Vagina (tissue), 2 donors: ENCODE measurements at regions not wholly inside any gene's neighbourhood (a gene's known extent, or its start where the extent isn't known, plus 50 kb on each side); places are given as distances from the start of the nearest gene placed in this dataset.

Source experiments
- DNase-seq, 2 donors: peaks; one replicate each; pipeline ENCODE4 v3.0.0-alpha.2; 2017; ENCODE audit errors: extremely low spot score in 2 of 2
- H3K27ac ChIP-seq: fragments of 200-600 bp; sonication (generic); one replicate; pipeline ENCODE4 v1.5.1; 2019
- H3K27me3 ChIP-seq: fragments of 200-600 bp; sonication (generic); one replicate; pipeline ENCODE4 v1.5.1; 2019
- H3K36me3 ChIP-seq, 2 donors: fragments of 200-600 bp; sonication (generic); one replicate each; pipeline ENCODE4 v1.5.1; 2017 to 2019
- H3K4me1 ChIP-seq: fragments of 200-600 bp; sonication (generic); one replicate; pipeline ENCODE4 v1.5.1; 2019
- H3K4me3 ChIP-seq, 2 donors: fragments of 200-600 bp; sonication (generic); 1 replicate in 1 of 2; 2 replicates in 1 of 2; pipeline ENCODE4 v1.5.1; 2016 to 2019
- H3K9me3 ChIP-seq: fragments of 200-600 bp; sonication (generic); one replicate; pipeline ENCODE4 v1.5.1; 2019
- CTCF ChIP-seq, 3 experiments: fragments of 450-650 bp in 2 of 3; fragments of 200-600 bp in 1 of 3; sonication (generic) in 1 of 3; IDR thresholded peaks; one replicate each; pipeline ENCODE4 v1.5.1; 2017 to 2019; ENCODE audit warnings: antibody characterized with exemption in 3 of 3, mild to moderate bottlenecking in 2 of 3, moderate library complexity in 2 of 3
- POLR2A ChIP-seq, 2 donors: fragments of 450-650 bp; IDR thresholded peaks; one replicate each; pipeline ENCODE4 v1.6.1; 2017; ENCODE audit warnings: antibody characterized with exemption in 2 of 2, mild to moderate bottlenecking in 2 of 2, moderate library complexity in 2 of 2
- POLR2AphosphoS5 ChIP-seq, 2 donors: sonication (generic); formaldehyde crosslinking; IDR thresholded peaks; one replicate each; pipeline ENCODE4 v1.9.0; 2017; ENCODE audit warnings: antibody characterized with exemption in 2 of 2, mild to moderate bottlenecking in 2 of 2, low read depth in 1 of 2; ENCODE audit not compliant: insufficient read depth in 1 of 2
- intact Hi-C: fragments of 100-400 bp; cut with DNase I; formaldehyde crosslinking; loops from one replicate; pipeline ENCODE4 v1.15.1; 2023

DNA sequence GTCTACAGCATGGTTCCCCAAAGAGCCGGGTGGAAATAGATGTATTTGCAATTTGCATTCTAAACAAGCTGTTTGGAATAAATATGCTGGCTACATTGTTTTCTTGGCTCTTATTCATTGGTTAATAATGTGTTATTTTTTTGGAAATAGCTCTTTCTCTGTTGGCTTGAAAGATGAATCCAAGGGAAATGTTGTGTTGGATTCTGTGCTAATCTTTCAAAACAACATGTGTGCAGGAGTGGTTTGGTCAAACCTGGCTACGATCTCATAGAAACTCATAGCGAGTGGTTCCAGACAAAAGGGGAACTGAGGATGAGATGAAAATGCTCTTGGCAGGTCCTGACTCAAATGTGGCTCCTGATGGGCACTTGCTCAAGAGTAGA is 63.7 kb upstream of the CXCL14 start:
- DNase-seq = no peak
- Histone ChIP-seq H3K27ac (no peak overlapping the region), H3K27me3 (no peaks in the 10 kb centered on the region), H3K9me3 (no peaks in the 10 kb centered on the region), H3K4me1 (peaks cover 20% of the 10 kb centered on the region), H3K4me3 (no peak overlapping the region), H3K36me3 (no peaks in the 10 kb centered on the region)
- intact Hi-C loops = no loop called here
- TF ChIP-seq POLR2A (IDR thresholded peaks at IDR 0.05) (no peak), CTCF (IDR thresholded peaks at IDR 0.05) (no peak), POLR2AphosphoS5 (IDR thresholded peaks at IDR 0.05; ENCODE audit: insufficient read depth in 1 of 2, low read depth in 1 of 2) (no peak)

- intact Hi-C loops = no loop called here
- peak in 1 of 2 donors; percentile 67 for DNase-seq
Observed at GRCh38 chr5:135641734-135642487, 63.1 kb upstream of the CXCL14 start.

GRCh38 chr5:135641319-135641718 is 62.5 kb upstream of the CXCL14 start:
- Histone ChIP-seq H3K27ac (no peak overlapping the region), H3K9me3 (no peaks in the 10 kb centered on the region), H3K27me3 (no peaks in the 10 kb centered on the region), H3K36me3 (no peaks in the 10 kb centered on the region), H3K4me1 (peaks cover 19% of the 10 kb centered on the region), H3K4me3 (no peak overlapping the region)
- intact Hi-C loops = no loop called here
- DNase-seq = no peak
- TF ChIP-seq POLR2A (IDR thresholded peaks at IDR 0.05) (no peak), CTCF (IDR thresholded peaks at IDR 0.05) (no peak), POLR2AphosphoS5 (IDR thresholded peaks at IDR 0.05; ENCODE audit: insufficient read depth in 1 of 2, low read depth in 1 of 2) (no peak)

More at GRCh38 chr5:135641734-135642487, 63.1 kb upstream of the CXCL14 start:
- H3K4me1 ChIP-seq = peaks cover 19% of the 10 kb centered on the region
- H3K4me3 ChIP-seq = no peak overlapping the region
- no peak overlapping the region for H3K27ac ChIP-seq
- TF ChIP-seq CTCF (IDR thresholded peaks at IDR 0.05) (no peak), POLR2A (IDR thresholded peaks at IDR 0.05) (no peak)
- H3K27me3 ChIP-seq = no peaks in the 10 kb centered on the region
- H3K9me3 ChIP-seq = no peaks in the 10 kb centered on the region
- no peaks in the 10 kb centered on the region for H3K36me3 ChIP-seq

- no peak overlapping the region for H3K4me3 ChIP-seq
- H3K9me3 ChIP-seq = no peaks in the 10 kb centered on the region
- intact Hi-C loops = no loop called here
- H3K27me3 ChIP-seq = no peaks in the 10 kb centered on the region
- peak in 1 of 2 donors; percentile 47 for DNase-seq
- no peaks in the 10 kb centered on the region for H3K36me3 ChIP-seq
- no peak for TF ChIP-seq POLR2AphosphoS5 (IDR thresholded peaks at IDR 0.05; ENCODE audit: insufficient read depth in 1 of 2, low read depth in 1 of 2)
- TF ChIP-seq CTCF (IDR thresholded peaks at IDR 0.05) = no peak
- TF ChIP-seq POLR2A (IDR thresholded peaks at IDR 0.05) = no peak
- no peak overlapping the region for H3K27ac ChIP-seq
- H3K4me1 ChIP-seq = no peaks in the 10 kb centered on the region
Observed at GRCh38 chr5:135635451-135635850, 56.7 kb upstream of the CXCL14 start.

DNA sequence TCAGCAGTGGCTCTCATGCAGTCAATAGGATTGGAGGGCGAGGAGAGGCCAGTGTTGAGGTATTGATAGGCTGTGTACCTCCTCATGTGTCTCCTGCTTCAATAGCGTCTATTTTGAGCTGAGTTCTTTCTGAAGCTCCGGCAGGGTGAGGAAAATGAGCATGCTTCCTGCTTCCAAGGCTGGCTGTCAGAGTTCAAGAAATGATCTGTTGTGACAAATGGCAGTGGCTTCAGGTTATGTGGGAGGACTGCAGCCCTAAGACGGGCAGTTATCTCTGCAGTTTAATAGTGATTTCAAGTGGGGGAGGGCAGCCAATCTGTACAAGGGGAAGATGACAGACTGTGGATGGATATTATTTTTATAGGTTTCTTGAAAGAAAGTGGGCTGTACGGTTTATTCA is 54.0 kb upstream of the CXCL14 start:
- Histone ChIP-seq H3K27me3 (no peaks in the 10 kb centered on the region), H3K9me3 (no peaks in the 10 kb centered on the region), H3K4me3 (no peak overlapping the region), H3K4me1 (no peaks in the 10 kb centered on the region), H3K27ac (no peak overlapping the region), H3K36me3 (no peaks in the 10 kb centered on the region)
- intact Hi-C loops = no loop called here
- DNase-seq = peak in 1 of 2 donors; percentile 47
- TF ChIP-seq POLR2AphosphoS5 (IDR thresholded peaks at IDR 0.05; ENCODE audit: insufficient read depth in 1 of 2, low read depth in 1 of 2) (no peak), POLR2A (IDR thresholded peaks at IDR 0.05) (no peak), CTCF (IDR thresholded peaks at IDR 0.05) (no peak)
